Thyroid gland (tissue), 4 donors: ENCODE measurements at regions not wholly inside any gene's neighbourhood (a gene's known extent, or its start where the extent isn't known, plus 50 kb on each side); places are given as distances from the start of the nearest gene placed in this dataset. TPM values are rescaled to one million over a fixed set of nuclear protein-coding genes. Genes with fewer than 3 reads are reported as not detected.

Experiments used
- DNase-seq, 2 donors: peaks; one replicate each; pipeline ENCODE4 v3.0.0-alpha.2; 2019
- H3K27ac ChIP-seq, 3 donors: fragments of 200-600 bp; sonication (generic); 1 replicate in 2 of 3; 2 replicates in 1 of 3; pipeline ENCODE4 v1.5.1; 2016 to 2019; ENCODE audit warnings: mild to moderate bottlenecking in 1 of 3, moderate library complexity in 1 of 3
- H3K27me3 ChIP-seq: fragments of 200-600 bp; sonication (generic); one replicate; pipeline ENCODE4 v1.5.1; 2019
- H3K36me3 ChIP-seq, 2 donors: fragments of 200-600 bp; sonication (generic); one replicate each; pipeline ENCODE4 v1.5.1; 2016 to 2019
- H3K4me1 ChIP-seq, 2 donors: fragments of 200-600 bp; sonication (generic); one replicate each; pipeline ENCODE4 v1.5.1; 2017 to 2019
- H3K4me3 ChIP-seq, 3 donors: fragments of 200-600 bp; sonication (generic); replicated peaks in 1 of 3; 1 replicate in 2 of 3; 2 replicates in 1 of 3; pipeline ENCODE4 v1.5.1; 2016; ENCODE audit warnings: mild to moderate bottlenecking in 1 of 3
- H3K9me3 ChIP-seq: fragments of 200-600 bp; sonication (generic); one replicate; pipeline ENCODE4 v1.5.1; 2017
- POLR2A ChIP-seq, 2 donors: fragments of 450-650 bp; IDR thresholded peaks; one replicate each; pipeline ENCODE4 v1.6.1; 2017; ENCODE audit warnings: antibody characterized with exemption in 2 of 2, mild to moderate bottlenecking in 2 of 2, moderate library complexity in 1 of 2
- WGBS, 2 donors: methylation state at CpG; one replicate each; pipeline ENCODE4 v1.1.5; 2017; 5-methylcytosine and 5-hydroxymethylcytosine counted together
- intact Hi-C: fragments of 100-400 bp; cut with DNase I; formaldehyde crosslinking; loops from one replicate; pipeline ENCODE4 v1.15.1; 2023
- small RNA-seq: library from RNA; depleted of rRNA; stranded (forward); fragments of <200 nt; gene quantifications from one replicate; pipeline ENCODE3, GENCODE V24; 2016
- TF ChIP-seq, protein P1 (sequence below), 6 experiments: fragments of 200-600 bp in 3 of 6; fragments of 450-650 bp in 3 of 6; sonication (generic) in 3 of 6; IDR thresholded peaks; one replicate each; pipeline ENCODE4 v1.5.1; 2016 to 2019; ENCODE audit warnings: antibody characterized with exemption in 6 of 6, mild to moderate bottlenecking in 2 of 6, inconsistent platforms in 1 of 6, moderate library complexity in 1 of 6

DNA sequence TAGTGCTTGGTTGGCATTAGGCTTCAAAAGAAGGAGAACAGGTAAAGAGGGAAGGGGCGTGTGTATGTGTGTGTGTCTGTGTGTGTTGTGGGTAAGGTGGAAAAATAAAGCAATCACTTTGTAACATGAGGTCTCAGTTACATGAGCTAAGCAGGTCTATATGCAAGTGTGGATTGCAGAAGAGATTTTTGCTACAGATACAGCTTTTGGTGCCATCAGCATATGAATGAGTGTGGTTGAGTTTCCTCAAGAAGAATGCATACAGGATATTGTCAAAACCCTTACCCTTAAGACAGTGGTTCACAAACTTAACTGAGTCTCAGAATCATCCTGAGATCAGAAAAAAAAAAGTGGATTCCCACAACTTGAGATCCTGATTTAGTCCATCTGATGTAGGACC, 220.5 kb upstream of the HTR2C start:
- H3K4me1 ChIP-seq: no peaks in the 10 kb centered on the region
- DNase-seq: no peak
- H3K27ac ChIP-seq: no peak overlapping the region
- H3K9me3 ChIP-seq: no peaks in the 10 kb centered on the region
- H3K4me3 ChIP-seq: no peak overlapping the region
- peaks cover 4% of the 10 kb centered on the region for H3K27me3 ChIP-seq
- TF ChIP-seq, protein P1, sequence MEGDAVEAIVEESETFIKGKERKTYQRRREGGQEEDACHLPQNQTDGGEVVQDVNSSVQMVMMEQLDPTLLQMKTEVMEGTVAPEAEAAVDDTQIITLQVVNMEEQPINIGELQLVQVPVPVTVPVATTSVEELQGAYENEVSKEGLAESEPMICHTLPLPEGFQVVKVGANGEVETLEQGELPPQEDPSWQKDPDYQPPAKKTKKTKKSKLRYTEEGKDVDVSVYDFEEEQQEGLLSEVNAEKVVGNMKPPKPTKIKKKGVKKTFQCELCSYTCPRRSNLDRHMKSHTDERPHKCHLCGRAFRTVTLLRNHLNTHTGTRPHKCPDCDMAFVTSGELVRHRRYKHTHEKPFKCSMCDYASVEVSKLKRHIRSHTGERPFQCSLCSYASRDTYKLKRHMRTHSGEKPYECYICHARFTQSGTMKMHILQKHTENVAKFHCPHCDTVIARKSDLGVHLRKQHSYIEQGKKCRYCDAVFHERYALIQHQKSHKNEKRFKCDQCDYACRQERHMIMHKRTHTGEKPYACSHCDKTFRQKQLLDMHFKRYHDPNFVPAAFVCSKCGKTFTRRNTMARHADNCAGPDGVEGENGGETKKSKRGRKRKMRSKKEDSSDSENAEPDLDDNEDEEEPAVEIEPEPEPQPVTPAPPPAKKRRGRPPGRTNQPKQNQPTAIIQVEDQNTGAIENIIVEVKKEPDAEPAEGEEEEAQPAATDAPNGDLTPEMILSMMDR (IDR thresholded peaks at IDR 0.05): no peak
- TF ChIP-seq POLR2A (IDR thresholded peaks at IDR 0.05): no peak
- 85 to 97% methylated on average over 1 of the region's 1 CpG for WGBS, 2 donors
- H3K36me3 ChIP-seq: no peaks in the 10 kb centered on the region
- intact Hi-C loops: no loop called here

DNA sequence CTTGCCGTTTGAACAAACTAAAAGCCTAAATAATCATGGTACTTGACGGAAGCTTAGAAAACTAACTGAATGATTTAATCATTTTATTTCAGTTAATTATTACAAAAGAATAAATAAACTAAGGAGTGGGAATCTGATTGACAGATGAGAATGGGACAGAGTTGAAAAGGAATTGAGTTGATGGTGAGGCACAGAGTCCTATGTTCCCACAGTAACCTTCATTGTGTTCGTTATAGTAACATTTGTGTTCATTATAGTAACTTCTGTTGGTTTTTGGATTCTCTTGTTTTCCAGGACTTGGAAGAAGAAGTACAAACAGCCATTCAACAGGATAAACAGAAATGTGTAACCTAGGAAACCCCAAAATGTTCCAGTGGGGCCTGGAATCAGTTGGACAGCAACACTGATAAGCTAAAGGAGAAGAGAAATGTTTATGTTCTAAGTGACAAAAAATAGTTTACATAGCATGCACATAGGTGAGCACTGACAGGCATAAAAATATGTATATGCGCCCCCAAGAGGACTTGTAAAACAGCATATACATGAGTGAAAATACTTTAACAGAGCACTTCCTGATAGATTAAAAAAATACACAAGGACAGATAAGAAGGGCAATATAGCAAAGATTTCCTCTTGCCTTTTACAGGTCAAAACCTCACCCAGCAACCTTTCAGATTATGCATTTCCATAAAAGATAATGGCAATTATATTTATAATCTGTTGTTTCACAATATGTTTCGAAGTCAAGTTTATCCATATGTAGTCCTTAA, 218.6 kb upstream of the HTR2C start:
- intact Hi-C loops: no loop called here
- H3K27me3 ChIP-seq: peaks cover 4% of the 10 kb centered on the region
- WGBS, 2 donors: 71 to 75% methylated on average over 5 of the region's 5 CpGs
- H3K4me3 ChIP-seq: no peak overlapping the region
- no peaks in the 10 kb centered on the region for H3K36me3 ChIP-seq
- no peak for DNase-seq
- TF ChIP-seq, protein P1 (IDR thresholded peaks at IDR 0.05): no peak
- no peak for TF ChIP-seq POLR2A (IDR thresholded peaks at IDR 0.05)
- no peaks in the 10 kb centered on the region for H3K4me1 ChIP-seq
- H3K27ac ChIP-seq: no peak overlapping the region
- H3K9me3 ChIP-seq: no peaks in the 10 kb centered on the region

DNA sequence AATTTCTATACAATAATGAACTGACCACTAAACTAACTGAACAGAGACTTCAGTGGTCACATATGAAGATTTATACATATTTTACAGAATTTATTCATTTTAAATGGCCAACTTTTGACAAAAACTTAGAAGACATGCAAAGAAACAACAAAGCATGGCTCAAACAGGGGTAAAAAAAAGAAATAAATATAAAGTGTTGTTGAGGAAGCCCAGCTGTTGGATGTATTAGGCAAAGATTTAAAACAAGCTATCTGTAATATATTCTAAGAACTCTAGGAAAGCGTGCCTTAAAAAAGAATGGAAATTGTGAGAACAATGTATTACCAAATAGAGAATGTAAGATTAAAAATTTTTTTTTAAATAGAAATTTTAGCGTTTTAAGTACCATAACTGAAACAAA, 210.9 kb upstream of the HTR2C start:
- WGBS, 2 donors: 87 to 90% methylated on average over 2 of the region's 2 CpGs
- H3K36me3 ChIP-seq: no peaks in the 10 kb centered on the region

DNA sequence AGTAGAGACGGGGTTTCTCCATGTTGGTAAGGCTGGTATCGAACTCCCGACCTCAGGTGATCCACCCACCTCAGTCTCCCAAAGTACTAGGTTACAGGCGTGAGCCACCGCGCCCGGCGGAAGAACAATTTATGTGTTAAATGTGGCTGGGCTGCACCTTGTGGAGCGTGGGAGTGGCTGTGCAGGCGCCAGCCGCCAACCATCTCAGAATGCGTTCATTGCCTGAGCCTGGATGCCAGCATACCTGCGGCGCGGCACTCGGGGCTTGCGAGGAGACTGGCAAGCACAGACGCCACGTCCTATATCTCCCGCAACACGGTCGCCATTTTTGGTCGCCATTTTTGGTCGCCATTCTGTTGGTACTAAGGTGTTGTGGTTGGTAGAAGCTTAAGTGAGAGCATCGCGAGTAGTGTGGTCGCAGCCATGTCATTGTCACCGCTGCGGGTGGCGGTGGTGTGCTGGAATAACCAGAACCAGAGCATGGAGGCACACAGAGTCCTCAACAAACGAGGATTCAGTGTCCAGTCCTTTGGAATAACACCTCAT, 193.6 kb upstream of the HTR2C start:
- Histone ChIP-seq H3K36me3 (no peaks in the 10 kb centered on the region), H3K27me3 (no peaks in the 10 kb centered on the region), H3K27ac (no peak overlapping the region), H3K4me1 (no peaks in the 10 kb centered on the region), H3K4me3 (no peak overlapping the region), H3K9me3 (no peaks in the 10 kb centered on the region)
- 95 to 96% methylated on average over 30 to 31 of the region's 31 CpGs for WGBS, 2 donors
- no peak for DNase-seq
- TF ChIP-seq POLR2A (IDR thresholded peaks at IDR 0.05): no peak
- TF ChIP-seq, protein P1 (IDR thresholded peaks at IDR 0.05): no peak
- intact Hi-C loops: no loop called here

More for the DNA sequence above, 210.9 kb upstream of the HTR2C start:
- no peaks in the 10 kb centered on the region for H3K4me1 ChIP-seq
- TF ChIP-seq, protein P1 (IDR thresholded peaks at IDR 0.05): no peak
- TF ChIP-seq POLR2A (IDR thresholded peaks at IDR 0.05): no peak
- no peak for DNase-seq
- H3K27ac ChIP-seq: no peak overlapping the region
- H3K27me3 ChIP-seq: no peaks in the 10 kb centered on the region
- H3K4me3 ChIP-seq: no peak overlapping the region
- intact Hi-C loops: no loop called here
- no peaks in the 10 kb centered on the region for H3K9me3 ChIP-seq

Small RNA genes in the stretch of these regions (small RNA-seq; reads per million reads assigned to genes)
- not detected for gene AL953862.1
